Stimulated activated CD8-positive, alpha-beta memory T cell treated with anti-CD3 and anti-CD28 coated beads, Interleukin-4, amount 100 ng/mL, for 4 hours (primary cell): ENCODE measurements at regions not wholly inside any gene's neighbourhood (a gene's known extent, or its start where the extent isn't known, plus 50 kb on each side); places are given as distances from the start of the nearest gene placed in this dataset.
"Not testable (repeated sequence)": the region's sequence is repeated elsewhere in the genome, so short reads cannot be mapped to it uniquely, and the experiment has no call there.

Experiments
- DNase-seq, 2 donors: peaks; one replicate each; pipeline ENCODE4 v3.0.0-alpha.2; 2020; ENCODE audit warnings: low read depth in 2 of 2, low spot score in 1 of 2

- DNase-seq = no peak
Observed at GRCh38 chr14:22492622-22493542, 96.1 kb downstream of the DAD1 start.

GRCh38 chr14:22491683-22492621, 97.1 kb downstream of the DAD1 start:
- DNase-seq = no peak

- not testable (repeated sequence) for DNase-seq
Observed at GRCh38 chr14:22491053-22491452, 98.0 kb downstream of the DAD1 start.

DNA sequence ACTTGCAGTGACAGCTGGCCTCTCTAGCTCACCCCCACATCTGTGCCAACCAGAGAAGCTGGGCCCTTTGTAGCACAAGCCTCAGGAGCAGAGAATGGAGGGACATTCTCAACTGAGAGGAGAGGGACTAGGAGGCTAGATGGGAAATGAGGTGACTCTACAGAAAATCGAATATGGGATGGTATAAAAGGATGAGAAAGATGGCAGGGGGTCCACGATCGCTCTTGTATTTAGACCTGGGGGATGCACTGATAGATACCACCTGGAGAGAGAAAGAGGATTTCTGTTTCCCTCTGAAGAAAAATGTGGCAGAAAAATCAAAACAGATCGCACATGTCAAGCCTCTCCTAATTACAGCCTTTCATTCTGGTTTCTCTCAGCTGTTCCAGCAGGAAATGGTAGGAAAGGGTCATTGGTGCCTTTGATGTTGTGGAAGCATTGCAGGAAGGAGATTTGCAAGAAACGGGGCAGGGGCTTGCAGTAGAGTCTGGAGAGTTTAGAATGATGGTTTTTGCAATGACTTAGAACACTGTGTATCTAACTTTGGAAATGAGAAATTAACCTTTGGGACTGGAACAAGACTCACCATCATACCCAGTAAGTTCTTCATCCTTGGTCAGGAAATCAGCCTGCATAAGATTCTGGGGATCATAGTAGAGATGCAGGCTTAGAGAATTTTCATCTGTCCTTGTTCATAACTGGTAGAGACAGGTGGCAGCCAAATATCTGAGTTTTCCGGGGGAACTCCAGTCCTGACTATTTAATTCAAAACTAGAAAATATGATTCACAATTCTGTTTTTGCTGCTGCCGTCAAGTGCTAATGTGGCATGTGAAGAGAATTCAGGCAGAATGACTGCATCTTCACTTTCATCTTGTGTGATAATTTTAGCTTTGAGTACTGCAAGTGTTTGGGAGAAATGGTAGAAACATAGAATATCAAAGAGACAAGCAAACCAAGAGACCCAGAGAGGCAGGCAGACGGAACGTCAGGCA, 98.8 kb downstream of the DAD1 start:
- no peak for DNase-seq

GRCh38 chr14:22489244-22489545, 99.8 kb downstream of the DAD1 start:
- DNase-seq = no peak

DNA sequence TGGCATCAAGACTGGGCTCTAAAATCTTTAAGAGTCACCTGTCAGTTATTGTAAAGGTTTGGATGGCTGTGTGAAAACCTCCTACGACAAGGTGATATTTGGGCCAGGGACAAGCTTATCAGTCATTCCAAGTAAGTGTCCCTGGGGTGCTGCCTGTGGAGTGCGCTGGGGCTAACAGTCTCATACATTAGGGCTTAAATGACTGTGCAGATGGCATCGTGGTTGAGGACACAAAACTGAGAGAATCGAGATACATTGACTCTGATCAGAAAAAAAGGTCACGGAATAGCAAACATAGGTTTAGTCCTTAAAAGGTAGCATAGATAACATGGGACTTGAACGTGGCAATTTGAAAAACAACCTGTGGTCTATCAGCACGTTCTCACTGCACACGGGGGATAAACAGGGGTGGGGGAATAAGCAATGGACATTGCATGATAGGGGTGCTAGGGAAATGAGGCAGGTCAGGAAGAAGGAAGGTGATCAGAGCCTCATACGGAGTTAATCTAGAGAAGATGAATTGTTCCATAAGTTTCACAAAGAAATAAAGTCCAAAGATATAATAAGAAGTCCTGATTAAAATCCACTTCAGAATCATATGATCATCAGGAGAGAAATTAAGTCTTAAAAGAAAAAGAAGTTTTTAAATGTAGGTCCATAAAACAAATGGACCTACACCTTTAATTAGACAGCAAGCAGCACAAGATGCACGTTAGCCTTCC, 100.3 kb downstream of the DAD1 start:
- DNase-seq = no peak

DNA sequence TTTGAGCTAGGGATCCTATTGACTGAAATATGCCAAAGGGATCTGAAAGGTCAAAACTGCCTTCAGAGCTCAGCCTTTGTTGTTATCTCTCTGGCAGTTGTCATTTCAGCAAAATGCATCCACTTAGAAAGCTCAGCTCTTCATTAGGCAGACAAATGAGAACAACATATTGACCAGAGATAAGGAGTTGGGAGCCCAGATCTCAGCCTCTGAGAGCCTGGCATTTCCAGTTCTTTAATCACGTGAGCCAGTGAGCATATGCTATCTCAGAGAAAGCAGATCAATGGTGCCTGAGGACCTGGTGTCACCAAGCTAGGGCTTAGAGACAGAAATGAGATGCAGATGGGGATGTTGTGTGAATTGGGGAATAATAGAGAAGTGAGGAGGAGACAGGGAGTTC, 101.1 kb downstream of the DAD1 start:
- no peak for DNase-seq

GRCh38 chr14:22487401-22487800, 101.6 kb downstream of the DAD1 start:
- no peak for DNase-seq

GRCh38 chr14:22486675-22487074, 102.3 kb downstream of the DAD1 start:
- no peak for DNase-seq

DNA sequence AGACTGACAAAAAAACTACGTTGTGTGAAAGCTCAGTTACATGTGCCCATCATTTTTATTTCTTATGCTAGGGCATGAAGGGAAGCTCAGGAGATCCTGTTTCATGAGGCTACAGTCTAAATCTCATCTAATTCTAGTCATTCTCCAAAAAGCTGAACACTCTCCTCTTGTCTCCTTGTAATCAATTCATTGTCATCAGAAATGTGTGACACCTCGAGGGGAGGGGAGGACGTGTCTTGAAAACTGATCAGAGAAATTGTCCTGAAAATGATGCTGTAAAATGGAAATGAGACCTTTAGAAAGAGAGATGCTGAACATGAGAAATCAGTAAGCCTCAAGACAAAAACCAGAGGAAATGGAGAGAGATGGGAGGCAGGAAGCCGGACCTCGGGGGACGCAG, 103.4 kb downstream of the DAD1 start:
- DNase-seq = no peak

DNA sequence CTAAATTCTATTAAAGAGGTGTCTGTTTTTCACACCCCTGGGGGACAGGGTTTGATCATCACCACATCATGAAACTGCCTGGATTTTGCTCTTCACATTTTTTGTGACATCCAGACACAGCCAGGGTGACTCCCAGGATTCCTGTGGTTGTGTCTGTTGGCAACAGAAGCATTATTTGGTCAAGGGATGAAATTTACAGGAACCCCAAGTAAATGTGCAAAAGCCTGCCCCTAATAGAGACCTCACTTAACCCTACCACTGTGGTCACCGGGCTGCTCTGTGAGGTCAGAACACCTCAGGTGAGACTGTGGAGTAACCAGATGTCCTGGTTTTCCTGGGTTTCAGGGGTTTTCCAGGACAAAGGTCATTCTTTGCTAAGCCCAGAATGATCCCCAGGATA, 103.8 kb downstream of the DAD1 start:
- DNase-seq = no peak

DNA sequence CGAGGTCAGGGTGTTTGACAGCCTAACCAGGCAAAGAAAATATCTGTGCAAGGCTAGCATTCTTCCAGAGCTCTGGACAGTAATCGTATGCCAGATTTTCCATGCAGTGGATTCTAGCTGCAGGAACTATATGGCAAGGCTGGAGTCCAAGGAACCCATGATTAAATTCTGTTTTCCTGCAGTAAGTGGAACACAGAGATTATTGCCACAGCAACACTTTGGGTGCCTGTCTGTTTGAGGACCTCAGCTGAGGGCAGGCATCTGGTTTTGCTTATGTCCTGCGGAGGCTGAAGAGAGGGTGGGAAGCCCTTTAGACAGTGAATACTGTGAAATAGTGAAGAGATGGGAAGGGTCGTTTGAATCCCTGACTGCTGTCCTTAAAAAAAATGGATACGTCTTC, 104.4 kb downstream of the DAD1 start:
- no peak for DNase-seq

- no peak for DNase-seq
Observed at GRCh38 chr14:22483863-22484593, 105.0 kb downstream of the DAD1 start.

DNA sequence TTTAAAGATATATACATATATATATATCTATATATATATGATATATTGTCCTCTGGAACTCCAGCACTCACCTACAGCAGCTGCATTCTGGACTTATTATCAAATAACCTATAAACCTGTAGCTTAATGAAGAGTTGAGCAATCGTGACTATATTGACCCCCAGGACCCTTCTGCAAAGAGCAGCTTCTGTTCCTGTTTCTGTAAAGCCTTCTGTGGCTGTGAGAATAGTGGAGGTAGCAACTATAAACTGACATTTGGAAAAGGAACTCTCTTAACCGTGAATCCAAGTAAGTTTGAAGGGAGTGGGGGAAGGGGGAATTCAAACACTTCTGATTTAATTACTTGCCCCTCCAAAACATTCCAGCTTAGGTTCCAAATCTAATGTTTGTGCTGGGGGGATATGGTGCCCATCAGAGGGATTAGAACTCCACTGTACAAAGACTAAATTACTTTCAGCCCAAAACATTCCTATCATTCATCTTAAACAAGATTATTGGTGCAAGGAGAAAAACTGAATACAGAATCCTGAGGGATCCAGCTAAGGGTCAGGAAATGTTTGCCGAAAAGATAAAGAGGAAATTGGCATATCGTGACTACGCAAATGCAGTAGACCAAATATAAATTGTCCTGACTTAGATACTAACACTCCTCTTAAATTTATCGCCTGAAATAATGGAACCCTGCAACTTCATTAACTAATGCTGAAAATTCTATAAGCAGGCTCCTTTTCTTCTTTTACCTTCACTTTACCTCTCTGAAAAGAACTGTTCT, 106.1 kb downstream of the DAD1 start:
- no peak for DNase-seq

DNA sequence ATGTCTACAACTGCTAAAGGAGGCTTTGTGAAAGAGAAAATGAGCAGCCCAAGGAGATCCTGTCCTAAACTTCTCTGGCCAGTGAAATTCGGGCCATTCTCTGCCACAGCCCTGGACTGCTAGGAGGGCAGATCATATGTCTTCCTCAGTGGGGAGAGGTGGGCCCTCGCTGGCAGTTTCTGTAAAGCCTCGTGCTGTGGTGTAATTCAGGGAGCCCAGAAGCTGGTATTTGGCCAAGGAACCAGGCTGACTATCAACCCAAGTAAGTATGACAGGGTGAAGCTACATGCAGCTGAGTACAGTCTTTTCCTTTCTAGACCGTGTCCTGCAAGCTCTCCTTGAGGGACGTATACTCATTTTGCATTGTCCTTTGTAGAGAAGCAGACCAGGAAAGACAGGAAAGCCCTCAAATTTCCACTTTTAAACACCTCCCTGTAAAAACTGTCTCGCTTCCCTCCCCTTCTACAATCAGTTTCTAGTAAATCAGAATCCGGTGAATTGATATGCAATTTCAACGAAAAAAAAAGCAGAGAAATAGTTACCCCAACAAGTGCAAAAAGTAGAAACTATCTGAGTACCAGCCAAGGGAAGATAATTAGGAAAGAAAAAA, 106.8 kb downstream of the DAD1 start:
- DNase-seq = no peak

DNA sequence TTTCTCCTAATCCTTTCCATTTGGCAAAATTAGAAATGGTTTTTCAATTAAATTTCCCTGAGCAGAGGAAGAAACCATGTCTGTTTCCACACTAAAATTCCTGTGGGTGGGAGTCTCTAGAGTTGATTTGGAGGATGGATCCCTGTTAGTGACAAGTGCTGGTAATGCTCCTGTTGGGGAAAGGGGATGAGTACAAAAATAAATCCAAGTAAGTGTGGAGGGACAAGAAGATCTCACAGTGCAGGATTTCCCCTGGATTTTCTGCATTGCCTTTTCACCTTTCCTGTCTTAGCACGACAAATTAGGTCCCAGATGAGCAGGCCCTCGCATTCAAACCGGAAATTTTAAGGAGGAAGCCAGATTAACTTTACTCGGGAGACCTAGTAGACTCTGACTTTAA, 107.5 kb downstream of the DAD1 start:
- no peak for DNase-seq

GRCh38 chr14:22479776-22480464, 109.1 kb downstream of the DAD1 start:
- no peak for DNase-seq

GRCh38 chr14:22479132-22479531, 109.9 kb downstream of the DAD1 start:
- DNase-seq = no peak
